ENCODE measurements at regions not wholly inside any gene's neighbourhood (a gene's known extent, or its start where the extent isn't known, plus 50 kb on each side); places are given as distances from the start of the nearest gene placed in this dataset.
"Not testable (repeated sequence)": the region's sequence is repeated elsewhere in the genome, so short reads cannot be mapped to it uniquely, and the experiment has no call there.

DNA sequence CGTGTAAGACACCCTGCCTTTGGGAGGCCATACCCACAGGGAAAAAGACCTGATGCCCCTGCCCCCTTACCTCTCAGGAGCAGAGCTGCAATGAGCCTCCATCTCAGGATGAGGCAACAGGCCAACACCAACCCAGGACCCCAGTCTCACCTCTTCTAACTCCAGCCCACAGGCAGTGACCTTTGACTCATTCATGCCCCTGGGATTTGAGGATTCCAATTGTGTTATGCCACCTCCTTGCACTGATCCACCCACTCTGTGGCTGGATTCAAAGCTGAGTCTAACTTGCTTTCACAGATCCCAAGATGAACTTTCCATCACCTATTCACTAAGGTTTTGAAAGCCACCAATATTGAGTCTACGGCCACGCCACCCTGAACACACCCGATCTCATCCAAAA lies 64.7 kb downstream of the MINAR1 start:
- 84 to 92% (median 87%) methylated on average over 4 of the region's 4 CpGs for WGBS, 5 donors
- TF ChIP-seq POLR2A (IDR thresholded peaks at IDR 0.05) (no peak), POLR2AphosphoS5 (IDR thresholded peaks at IDR 0.05) (no peak)
- TF ChIP-seq, protein P1, sequence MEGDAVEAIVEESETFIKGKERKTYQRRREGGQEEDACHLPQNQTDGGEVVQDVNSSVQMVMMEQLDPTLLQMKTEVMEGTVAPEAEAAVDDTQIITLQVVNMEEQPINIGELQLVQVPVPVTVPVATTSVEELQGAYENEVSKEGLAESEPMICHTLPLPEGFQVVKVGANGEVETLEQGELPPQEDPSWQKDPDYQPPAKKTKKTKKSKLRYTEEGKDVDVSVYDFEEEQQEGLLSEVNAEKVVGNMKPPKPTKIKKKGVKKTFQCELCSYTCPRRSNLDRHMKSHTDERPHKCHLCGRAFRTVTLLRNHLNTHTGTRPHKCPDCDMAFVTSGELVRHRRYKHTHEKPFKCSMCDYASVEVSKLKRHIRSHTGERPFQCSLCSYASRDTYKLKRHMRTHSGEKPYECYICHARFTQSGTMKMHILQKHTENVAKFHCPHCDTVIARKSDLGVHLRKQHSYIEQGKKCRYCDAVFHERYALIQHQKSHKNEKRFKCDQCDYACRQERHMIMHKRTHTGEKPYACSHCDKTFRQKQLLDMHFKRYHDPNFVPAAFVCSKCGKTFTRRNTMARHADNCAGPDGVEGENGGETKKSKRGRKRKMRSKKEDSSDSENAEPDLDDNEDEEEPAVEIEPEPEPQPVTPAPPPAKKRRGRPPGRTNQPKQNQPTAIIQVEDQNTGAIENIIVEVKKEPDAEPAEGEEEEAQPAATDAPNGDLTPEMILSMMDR (IDR thresholded peaks at IDR 0.05 in 8 of 11, conservative IDR thresholded peaks at IDR 0.05 in 3 of 11): no peak
- Histone ChIP-seq H3K4me3 (no peak overlapping the region), H3K27me3 (replicated peaks in 1 of 7) (peaks cover 0 to 45% (median 0%) of the 10 kb centered on the region in 7 donors), H3K27ac (no peak overlapping the region), H3K9me3 (no peaks in the 10 kb centered on the region), H3K36me3 (no peaks in the 10 kb centered on the region), H3K4me1 (no peaks in the 10 kb centered on the region)
- DNase-seq: no peak
- intact Hi-C loops (cut with DNase I; ENCODE audit: low total_unique reads): no loop called here

DNA sequence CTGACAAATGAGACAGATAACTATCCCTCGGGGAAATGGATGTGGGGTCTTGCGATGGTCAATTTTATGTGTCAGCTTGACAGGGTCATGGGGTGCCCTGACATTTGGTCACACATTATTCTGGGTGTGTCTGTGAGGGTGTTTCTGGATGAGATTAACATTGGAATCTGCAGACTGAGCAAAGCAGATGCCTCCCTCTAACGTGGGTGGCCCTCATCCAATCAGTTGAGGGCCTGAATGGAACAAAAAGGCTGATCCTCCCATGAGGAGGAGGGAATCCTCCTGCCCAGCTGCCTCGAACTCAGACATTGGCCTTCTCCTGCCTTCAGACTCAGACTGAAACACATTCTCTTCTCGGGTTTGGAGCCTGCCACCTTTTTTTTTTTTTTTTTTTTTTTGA lies 69.0 kb downstream of the MINAR1 start:
- TF ChIP-seq POLR2AphosphoS5 (IDR thresholded peaks at IDR 0.05) (no peak), POLR2A (IDR thresholded peaks at IDR 0.05) (no peak)
- TF ChIP-seq, protein P1 (IDR thresholded peaks at IDR 0.05 in 8 of 11, conservative IDR thresholded peaks at IDR 0.05 in 3 of 11): no peak
- WGBS, 5 donors: 54 to 75% (median 71%) methylated on average over 5 of the region's 5 CpGs
- intact Hi-C loops (cut with DNase I; ENCODE audit: low total_unique reads): no loop called here

DNA sequence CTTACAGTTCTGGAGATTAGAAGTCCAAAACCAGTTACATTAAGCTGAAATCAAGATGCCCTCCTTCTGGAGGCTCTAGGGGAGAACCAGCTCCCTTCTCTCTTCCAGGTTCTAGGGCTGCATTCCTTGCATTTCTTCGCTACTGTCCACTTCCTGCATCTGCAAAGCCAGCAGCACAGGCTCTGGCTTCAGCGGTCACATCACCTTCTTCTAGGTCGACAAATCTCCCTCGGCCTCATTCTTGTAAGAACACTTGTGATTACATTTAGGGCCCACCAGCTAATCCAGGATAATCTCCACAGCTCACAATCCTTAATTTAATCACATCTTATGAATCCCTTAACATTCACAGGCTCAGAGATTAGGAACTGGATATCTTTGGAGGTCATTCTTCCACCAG lies 73.8 kb downstream of the MINAR1 start:
- H3K4me1 ChIP-seq: no peaks in the 10 kb centered on the region
- intact Hi-C loops (cut with DNase I; ENCODE audit: low total_unique reads): no loop called here

More for the DNA sequence above, 69.0 kb downstream of the MINAR1 start:
- H3K27ac ChIP-seq: no peak overlapping the region
- peaks cover 0 to 9% (median 0%) of the 10 kb centered on the region in 7 donors for H3K27me3 ChIP-seq (replicated peaks in 1 of 7)
- no peak for DNase-seq
- no peaks in the 10 kb centered on the region for H3K36me3 ChIP-seq
- H3K4me3 ChIP-seq: no peak overlapping the region
- H3K4me1 ChIP-seq: no peaks in the 10 kb centered on the region
- H3K9me3 ChIP-seq: no peaks in the 10 kb centered on the region

DNA sequence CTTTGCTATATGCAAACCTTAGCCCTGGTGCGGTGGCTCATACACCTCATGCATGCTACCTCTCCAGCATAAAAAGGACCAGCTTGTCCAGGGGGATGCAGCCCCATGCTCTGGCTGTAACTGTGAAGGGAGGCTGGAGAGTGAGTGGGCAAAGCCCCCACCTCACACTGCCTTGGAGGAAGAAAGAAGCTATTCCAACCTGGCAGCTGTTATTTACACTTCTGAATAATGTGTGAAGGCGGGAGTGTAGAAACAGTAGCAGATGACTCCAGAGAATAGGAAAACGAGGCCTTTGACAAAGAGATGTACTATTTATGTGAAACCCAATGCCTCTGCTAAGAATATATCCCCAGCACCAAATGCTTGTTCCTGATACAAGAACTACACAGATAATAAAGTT lies 80.7 kb downstream of the MINAR1 start:
- H3K4me1 ChIP-seq; intact Hi-C loops (cut with DNase I; ENCODE audit: low total_unique reads); H3K27ac ChIP-seq; H3K4me3 ChIP-seq; H3K9me3 ChIP-seq; DNase-seq; H3K36me3 ChIP-seq: not testable (repeated sequence)
- WGBS, 5 donors: 63 to 74% (median 70%) methylated on average over 2 of the region's 3 CpGs
- peaks cover 0 to 17% (median 0%) of the 10 kb centered on the region in 7 donors for H3K27me3 ChIP-seq (replicated peaks in 1 of 7)

More for the DNA sequence above, 73.8 kb downstream of the MINAR1 start:
- H3K9me3 ChIP-seq: no peaks in the 10 kb centered on the region
- DNase-seq: no peak
- TF ChIP-seq, protein P1 (IDR thresholded peaks at IDR 0.05 in 8 of 11, conservative IDR thresholded peaks at IDR 0.05 in 3 of 11): no peak
- TF ChIP-seq POLR2A (IDR thresholded peaks at IDR 0.05) (no peak), POLR2AphosphoS5 (IDR thresholded peaks at IDR 0.05) (no peak)
- 76 to 81% (median 79%) methylated on average over 4 of the region's 4 CpGs for WGBS, 5 donors
- H3K27ac ChIP-seq: no peak overlapping the region
- peaks cover 0 to 6% (median 0%) of the 10 kb centered on the region in 7 donors for H3K27me3 ChIP-seq (replicated peaks in 1 of 7)
- H3K36me3 ChIP-seq: no peaks in the 10 kb centered on the region
- H3K4me3 ChIP-seq: no peak overlapping the region

DNA sequence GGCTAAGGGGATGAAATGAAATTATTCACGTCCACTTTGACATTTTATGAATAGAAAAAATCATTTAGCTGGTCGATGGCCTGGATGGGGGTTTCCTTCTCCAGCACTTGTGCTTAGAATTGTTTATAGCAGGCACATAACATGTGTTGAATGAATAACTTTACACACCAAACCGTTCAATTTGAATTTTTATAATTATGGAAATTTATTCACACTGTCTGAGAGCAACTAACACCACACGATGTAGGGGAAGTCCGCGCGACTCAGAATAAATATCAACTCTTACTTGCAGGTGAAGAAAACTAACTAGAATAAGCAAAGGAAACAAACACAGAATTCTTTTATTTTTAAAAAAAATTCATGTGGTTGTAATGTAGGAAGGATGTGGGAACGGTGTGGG lies 81.3 kb downstream of the MINAR1 start:
- no peak for DNase-seq
- 83 to 91% (median 84%) methylated on average over 8 of the region's 8 CpGs for WGBS, 5 donors
- H3K27ac ChIP-seq: no peak overlapping the region
- H3K36me3 ChIP-seq: no peaks in the 10 kb centered on the region
- no peak overlapping the region for H3K4me3 ChIP-seq
- intact Hi-C loops (cut with DNase I; ENCODE audit: low total_unique reads): no loop called here
- no peaks in the 10 kb centered on the region for H3K4me1 ChIP-seq
- peaks cover 0 to 22% (median 0%) of the 10 kb centered on the region in 7 donors for H3K27me3 ChIP-seq (replicated peaks in 1 of 7)
- TF ChIP-seq POLR2A (IDR thresholded peaks at IDR 0.05): no peak
- TF ChIP-seq, protein P1 (IDR thresholded peaks at IDR 0.05 in 8 of 11, conservative IDR thresholded peaks at IDR 0.05 in 3 of 11): no peak
- no peak for TF ChIP-seq POLR2AphosphoS5 (IDR thresholded peaks at IDR 0.05)
- no peaks in the 10 kb centered on the region for H3K9me3 ChIP-seq
